ENCODE measurements at regions not wholly inside any gene's neighbourhood (a gene's known extent, or its start where the extent isn't known, plus 50 kb on each side); places are given as distances from the start of the nearest gene placed in this dataset.

DNA sequence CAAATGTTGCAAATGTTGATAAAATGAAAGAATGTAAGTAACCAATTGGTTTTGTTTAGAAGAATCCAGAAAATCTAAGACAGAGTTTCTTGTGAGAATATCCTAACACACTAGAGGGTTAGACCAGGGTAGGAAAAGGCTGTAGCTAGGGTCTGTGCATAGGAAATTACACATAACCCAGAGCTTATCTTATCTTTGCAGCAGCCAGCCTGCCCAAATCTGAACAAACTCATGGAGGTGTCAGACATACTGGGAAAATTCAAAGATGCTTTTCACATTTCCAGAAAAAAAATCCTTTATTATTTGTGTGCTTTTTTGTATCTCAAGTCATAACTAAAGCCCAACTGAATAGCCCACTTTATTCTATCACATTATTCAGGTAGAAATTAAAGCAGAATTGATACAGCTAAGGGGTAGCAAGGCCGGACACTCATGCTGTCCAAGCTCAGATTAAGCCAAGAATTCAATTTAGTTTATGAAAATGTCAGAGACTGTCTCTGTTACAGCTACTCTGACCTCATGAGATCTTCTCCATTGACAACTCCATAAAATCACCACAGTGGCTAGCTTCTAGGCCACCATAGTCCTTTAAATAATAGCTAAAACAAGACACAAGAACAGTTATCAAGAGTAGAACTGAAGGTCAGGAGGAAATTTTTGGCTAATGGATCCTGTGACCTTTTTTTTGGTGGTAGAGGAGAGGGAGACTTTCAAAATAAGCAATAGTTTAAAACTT, 169.6 kb upstream of the RASSF8 start:
- TF ChIP-seq, protein P1, sequence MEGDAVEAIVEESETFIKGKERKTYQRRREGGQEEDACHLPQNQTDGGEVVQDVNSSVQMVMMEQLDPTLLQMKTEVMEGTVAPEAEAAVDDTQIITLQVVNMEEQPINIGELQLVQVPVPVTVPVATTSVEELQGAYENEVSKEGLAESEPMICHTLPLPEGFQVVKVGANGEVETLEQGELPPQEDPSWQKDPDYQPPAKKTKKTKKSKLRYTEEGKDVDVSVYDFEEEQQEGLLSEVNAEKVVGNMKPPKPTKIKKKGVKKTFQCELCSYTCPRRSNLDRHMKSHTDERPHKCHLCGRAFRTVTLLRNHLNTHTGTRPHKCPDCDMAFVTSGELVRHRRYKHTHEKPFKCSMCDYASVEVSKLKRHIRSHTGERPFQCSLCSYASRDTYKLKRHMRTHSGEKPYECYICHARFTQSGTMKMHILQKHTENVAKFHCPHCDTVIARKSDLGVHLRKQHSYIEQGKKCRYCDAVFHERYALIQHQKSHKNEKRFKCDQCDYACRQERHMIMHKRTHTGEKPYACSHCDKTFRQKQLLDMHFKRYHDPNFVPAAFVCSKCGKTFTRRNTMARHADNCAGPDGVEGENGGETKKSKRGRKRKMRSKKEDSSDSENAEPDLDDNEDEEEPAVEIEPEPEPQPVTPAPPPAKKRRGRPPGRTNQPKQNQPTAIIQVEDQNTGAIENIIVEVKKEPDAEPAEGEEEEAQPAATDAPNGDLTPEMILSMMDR (IDR thresholded peaks at IDR 0.05 in 8 of 11, conservative IDR thresholded peaks at IDR 0.05 in 3 of 11): no peak
- TF ChIP-seq POLR2A (IDR thresholded peaks at IDR 0.05): no peak

Measured in spleen (tissue), 7 donors.